ENCODE measurements at regions not wholly inside any gene's neighbourhood (a gene's known extent, or its start where the extent isn't known, plus 50 kb on each side); places are given as distances from the start of the nearest gene placed in this dataset.
A peak's percentile ranks its signal among the peaks of the same experiment; 100 is the strongest.

DNA sequence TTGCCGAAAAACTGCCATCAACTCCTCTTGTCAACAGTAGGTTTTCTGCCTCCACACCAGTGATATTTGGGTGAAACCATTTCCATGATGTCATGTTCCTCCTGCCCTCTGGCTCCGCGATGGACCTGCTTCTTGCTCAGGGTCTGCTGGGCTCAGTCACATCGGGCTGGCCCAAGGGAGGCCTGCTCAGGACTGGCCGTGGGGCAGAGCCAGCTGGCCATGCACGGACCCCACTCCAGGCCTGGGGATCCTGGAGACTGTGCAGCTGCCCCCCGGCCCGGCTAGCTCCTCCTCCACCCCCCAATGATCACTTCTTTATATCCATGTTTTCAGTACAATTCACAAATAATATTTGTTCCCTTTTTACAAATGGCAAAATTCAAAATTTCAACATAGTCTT, 270.3 kb upstream of the CCDC54 start:
- H3K4me1 ChIP-seq (ENCODE audit: control insufficient read depth, insufficient read depth, low read length, poor library complexity, severe bottlenecking): no peaks in the 10 kb centered on the region
- 91 to 95% methylated on average over 4 to 6 of the region's 8 CpGs for WGBS, 2 experiments (ENCODE audit: insufficient coverage in 2 of 2)
- H3K4me3 ChIP-seq (ENCODE audit: extremely low read depth, insufficient read depth, low read length, poor library complexity, severe bottlenecking): no peak overlapping the region
- H3K27ac ChIP-seq (ENCODE audit: low read depth, low read length, severe bottlenecking): no peak overlapping the region
- H3K36me3 ChIP-seq (ENCODE audit: control insufficient read depth, insufficient read depth, low read length): no peaks in the 10 kb centered on the region
- no peaks in the 10 kb centered on the region for H3K9me3 ChIP-seq (ENCODE audit: control insufficient read depth, low read length)

DNA sequence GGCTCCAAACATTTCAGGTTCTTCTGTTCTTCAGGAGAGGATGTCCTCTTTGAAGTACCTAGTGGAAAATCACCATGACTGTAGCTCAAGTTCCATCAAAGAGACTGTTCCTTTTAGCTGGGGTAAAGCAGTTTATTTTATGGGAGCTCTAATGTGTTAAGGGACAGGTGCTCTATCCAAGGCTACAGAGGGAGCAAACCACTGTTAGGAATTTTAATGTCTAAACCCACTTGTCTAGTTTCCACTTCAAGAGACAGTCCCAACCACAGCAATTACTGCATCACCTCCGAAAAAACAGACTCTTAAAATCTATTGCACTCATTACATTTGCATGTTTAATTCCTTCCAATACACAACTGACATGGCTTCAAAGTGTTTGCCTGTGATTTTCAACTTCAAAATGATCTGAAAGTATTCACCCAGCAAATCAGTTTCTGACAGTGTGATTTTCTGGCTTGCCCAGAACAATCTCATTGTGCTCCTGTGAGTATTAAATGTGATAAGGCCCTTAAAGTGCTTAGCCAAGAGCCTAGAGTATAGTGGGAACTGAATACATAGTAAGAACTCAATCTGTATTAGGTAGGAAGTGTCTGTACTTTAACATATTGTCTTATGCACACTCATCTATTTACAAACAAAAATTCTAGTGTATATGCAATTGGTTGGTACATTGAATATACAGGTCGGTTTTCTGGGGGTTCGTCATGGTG, 266.5 kb upstream of the CCDC54 start:
- no peak overlapping the region for H3K4me3 ChIP-seq (ENCODE audit: extremely low read depth, insufficient read depth, low read length, poor library complexity, severe bottlenecking)
- no peaks in the 10 kb centered on the region for H3K9me3 ChIP-seq (ENCODE audit: control insufficient read depth, low read length)
- H3K27ac ChIP-seq (ENCODE audit: low read depth, low read length, severe bottlenecking): no peak overlapping the region
- H3K4me1 ChIP-seq (ENCODE audit: control insufficient read depth, insufficient read depth, low read length, poor library complexity, severe bottlenecking): no peaks in the 10 kb centered on the region
- WGBS, 2 experiments (ENCODE audit: insufficient coverage in 2 of 2): 92 to 100% methylated on average over 1 of the region's 3 CpGs
- no peaks in the 10 kb centered on the region for H3K36me3 ChIP-seq (ENCODE audit: control insufficient read depth, insufficient read depth, low read length)

DNA sequence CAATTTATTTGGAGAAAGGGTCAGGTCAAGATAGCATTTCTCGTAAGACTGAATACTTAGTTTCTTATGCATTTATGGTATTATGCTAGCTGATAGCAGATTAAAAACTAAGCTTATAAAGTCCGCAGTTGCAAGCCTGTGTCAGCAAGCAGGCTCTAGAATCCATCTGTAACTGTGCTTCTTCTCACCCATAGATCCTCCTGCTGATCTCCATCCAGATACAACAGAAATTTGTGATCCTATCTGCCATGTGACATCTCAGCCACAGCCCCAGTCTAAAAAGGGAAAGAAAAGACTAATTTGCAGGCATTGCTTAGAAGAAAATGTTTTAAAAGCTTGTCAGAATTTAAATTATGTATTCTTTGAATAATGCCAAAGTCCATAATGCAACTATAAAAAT, 265.4 kb upstream of the CCDC54 start:
- Histone ChIP-seq H3K27ac (ENCODE audit: low read depth, low read length, severe bottlenecking) (no peak overlapping the region), H3K9me3 (ENCODE audit: control insufficient read depth, low read length) (no peaks in the 10 kb centered on the region), H3K4me3 (ENCODE audit: extremely low read depth, insufficient read depth, low read length, poor library complexity, severe bottlenecking) (no peak overlapping the region), H3K4me1 (ENCODE audit: control insufficient read depth, insufficient read depth, low read length, poor library complexity, severe bottlenecking) (no peaks in the 10 kb centered on the region), H3K36me3 (ENCODE audit: control insufficient read depth, insufficient read depth, low read length) (no peaks in the 10 kb centered on the region)
- 100% methylated on average over 1 to 2 of the region's 2 CpGs for WGBS, 2 experiments (ENCODE audit: insufficient coverage in 2 of 2)

DNA sequence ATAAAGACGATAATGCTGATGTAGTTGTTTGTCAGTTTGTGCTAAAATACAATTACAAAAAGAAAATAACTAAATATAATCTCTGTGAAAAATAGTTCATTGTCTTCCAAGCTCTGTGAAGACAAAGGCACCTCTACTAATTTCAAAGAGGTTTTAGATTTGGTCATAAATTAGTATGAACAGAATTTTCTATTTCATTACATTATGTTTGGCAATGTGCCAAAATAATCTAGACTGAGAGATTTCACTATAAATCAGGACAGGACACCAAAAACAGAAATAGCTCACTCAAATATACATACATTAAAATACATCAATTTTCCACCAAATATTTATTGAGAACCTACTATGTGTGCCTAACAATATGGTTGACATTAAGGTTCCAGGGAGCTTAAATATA, 264.9 kb upstream of the CCDC54 start:
- no peaks in the 10 kb centered on the region for H3K36me3 ChIP-seq (ENCODE audit: control insufficient read depth, insufficient read depth, low read length)
- H3K4me3 ChIP-seq (ENCODE audit: extremely low read depth, insufficient read depth, low read length, poor library complexity, severe bottlenecking): no peak overlapping the region
- WGBS, 2 experiments (ENCODE audit: insufficient coverage in 2 of 2): no CpG with 5 or more reads among the region's 1 CpG
- no peaks in the 10 kb centered on the region for H3K4me1 ChIP-seq (ENCODE audit: control insufficient read depth, insufficient read depth, low read length, poor library complexity, severe bottlenecking)
- no peaks in the 10 kb centered on the region for H3K9me3 ChIP-seq (ENCODE audit: control insufficient read depth, low read length)
- no peak overlapping the region for H3K27ac ChIP-seq (ENCODE audit: low read depth, low read length, severe bottlenecking)

DNA sequence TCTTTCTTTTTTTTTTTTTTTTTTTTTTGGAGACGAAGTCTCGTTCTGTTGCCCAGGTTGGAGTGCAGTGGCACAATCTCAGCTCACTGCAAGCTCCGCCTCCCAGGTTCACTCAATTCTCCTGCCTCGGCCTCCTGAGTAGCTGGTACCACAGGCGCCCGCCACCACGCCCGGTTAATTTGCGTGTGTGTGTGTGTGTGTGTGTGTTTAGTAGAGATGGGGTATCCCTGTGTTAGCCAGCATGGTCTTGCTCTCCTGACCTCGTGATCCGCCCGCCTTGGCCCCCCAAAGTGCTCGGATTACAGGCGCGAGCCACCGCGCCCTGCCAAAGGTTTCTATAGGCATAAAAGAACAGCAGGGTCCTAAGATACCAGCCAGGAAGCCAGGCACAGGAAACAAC, 261.0 kb upstream of the CCDC54 start:
- H3K27ac ChIP-seq (ENCODE audit: low read depth, low read length, severe bottlenecking): no peak overlapping the region
- no peaks in the 10 kb centered on the region for H3K36me3 ChIP-seq (ENCODE audit: control insufficient read depth, insufficient read depth, low read length)
- H3K9me3 ChIP-seq (ENCODE audit: control insufficient read depth, low read length): no peaks in the 10 kb centered on the region
- H3K4me3 ChIP-seq (ENCODE audit: extremely low read depth, insufficient read depth, low read length, poor library complexity, severe bottlenecking): no peak overlapping the region
- peaks cover 6% of the 10 kb centered on the region for H3K4me1 ChIP-seq (ENCODE audit: control insufficient read depth, insufficient read depth, low read length, poor library complexity, severe bottlenecking)
- 94 to 100% methylated on average over 5 to 9 of the region's 17 CpGs for WGBS, 2 experiments (ENCODE audit: insufficient coverage in 2 of 2)

DNA sequence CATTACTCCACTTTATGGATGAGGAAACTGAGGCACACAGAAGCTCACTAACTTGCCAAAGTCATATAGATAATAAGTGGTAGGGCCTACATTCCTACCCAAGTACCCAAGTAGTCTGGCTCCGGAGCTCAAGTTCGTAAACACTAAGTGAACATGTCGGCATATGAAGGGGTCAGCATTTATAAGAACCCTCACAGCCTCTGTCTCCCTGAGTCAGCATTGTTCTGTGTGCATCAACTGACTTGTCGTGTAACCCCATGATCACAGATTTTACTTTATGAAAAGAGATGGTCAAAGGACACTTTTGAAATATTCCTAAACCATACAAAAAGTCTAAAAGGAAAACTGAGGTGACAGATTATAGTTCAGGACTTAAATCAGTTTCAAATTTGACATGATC, 260.1 kb upstream of the CCDC54 start:
- 92 to 94% methylated on average over 2 to 3 of the region's 4 CpGs for WGBS, 2 experiments (ENCODE audit: insufficient coverage in 2 of 2)
- H3K27ac ChIP-seq (ENCODE audit: low read depth, low read length, severe bottlenecking): no peak overlapping the region
- H3K36me3 ChIP-seq (ENCODE audit: control insufficient read depth, insufficient read depth, low read length): no peaks in the 10 kb centered on the region
- H3K4me1 ChIP-seq (ENCODE audit: control insufficient read depth, insufficient read depth, low read length, poor library complexity, severe bottlenecking): peaks cover 6% of the 10 kb centered on the region
- H3K4me3 ChIP-seq (ENCODE audit: extremely low read depth, insufficient read depth, low read length, poor library complexity, severe bottlenecking): no peak overlapping the region
- H3K9me3 ChIP-seq (ENCODE audit: control insufficient read depth, low read length): no peaks in the 10 kb centered on the region

DNA sequence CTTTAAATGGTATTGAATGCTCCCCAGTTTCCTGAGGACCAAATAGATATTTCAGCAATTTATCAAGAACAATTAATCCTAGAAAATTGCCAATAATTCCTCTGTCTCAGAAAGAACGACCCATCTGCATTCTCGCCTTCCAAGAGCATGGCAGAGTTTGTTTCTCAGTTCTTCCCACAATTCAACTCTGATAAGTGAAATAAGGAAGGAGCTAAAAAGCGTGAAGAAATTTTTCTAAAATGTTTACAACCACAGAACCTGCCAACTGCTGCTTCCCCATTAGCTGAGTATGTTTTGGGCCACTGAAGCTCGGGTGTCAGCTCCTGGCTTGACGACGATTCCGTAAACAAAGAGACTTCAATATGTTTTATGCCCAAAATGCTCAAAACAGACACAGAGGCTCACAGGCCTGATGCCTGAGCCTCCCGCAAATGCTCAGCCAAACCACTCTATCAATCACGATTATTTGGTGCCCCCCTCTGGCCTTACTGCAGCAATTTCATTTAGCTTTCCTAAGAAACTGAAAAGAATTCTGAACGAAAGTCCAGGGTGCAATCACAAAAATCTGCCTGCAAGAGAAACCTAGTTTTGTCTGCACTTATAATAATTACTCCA, 259.2 kb upstream of the CCDC54 start:
- no peaks in the 10 kb centered on the region for H3K36me3 ChIP-seq (ENCODE audit: control insufficient read depth, insufficient read depth, low read length)
- no peak overlapping the region for H3K27ac ChIP-seq (ENCODE audit: low read depth, low read length, severe bottlenecking)
- 19 to 25% methylated on average over 7 to 8 of the region's 10 CpGs for WGBS, 2 experiments (ENCODE audit: insufficient coverage in 2 of 2)
- peaks cover 6% of the 10 kb centered on the region for H3K4me1 ChIP-seq (ENCODE audit: control insufficient read depth, insufficient read depth, low read length, poor library complexity, severe bottlenecking)
- H3K9me3 ChIP-seq (ENCODE audit: control insufficient read depth, low read length): no peaks in the 10 kb centered on the region
- no peak overlapping the region for H3K4me3 ChIP-seq (ENCODE audit: extremely low read depth, insufficient read depth, low read length, poor library complexity, severe bottlenecking)

DNA sequence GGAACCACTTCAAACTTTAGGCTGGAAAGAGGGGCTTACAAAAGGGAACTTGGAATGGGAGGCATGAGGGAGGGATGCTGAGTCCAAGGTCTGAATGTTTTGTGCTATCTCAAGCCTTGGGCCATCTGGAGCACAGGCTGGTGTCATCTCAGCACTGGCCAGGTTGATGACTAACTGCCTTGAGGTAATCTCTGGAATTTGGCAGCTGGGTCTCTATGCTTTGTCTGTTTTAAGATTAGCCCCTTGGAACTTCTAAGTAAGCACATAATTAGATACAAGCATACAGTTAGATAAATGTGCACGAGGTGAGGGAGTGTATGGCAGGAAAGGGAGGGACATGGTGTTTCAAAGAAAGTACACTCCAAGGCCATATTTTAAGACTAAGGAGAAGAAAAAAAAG, 252.4 kb upstream of the CCDC54 start:
- Histone ChIP-seq H3K4me1 (ENCODE audit: control insufficient read depth, insufficient read depth, low read length, poor library complexity, severe bottlenecking) (peaks cover 5% of the 10 kb centered on the region), H3K36me3 (ENCODE audit: control insufficient read depth, insufficient read depth, low read length) (no peaks in the 10 kb centered on the region), H3K9me3 (ENCODE audit: control insufficient read depth, low read length) (no peaks in the 10 kb centered on the region), H3K27ac (ENCODE audit: low read depth, low read length, severe bottlenecking) (peak overlapping the region; percentile 59), H3K4me3 (ENCODE audit: extremely low read depth, insufficient read depth, low read length, poor library complexity, severe bottlenecking) (no peak overlapping the region)
- WGBS, 2 experiments (ENCODE audit: insufficient coverage in 2 of 2): 33% methylated on average over 1 of the region's 1 CpG; no CpG with 5 or more reads in 1 of the 2 experiments

DNA sequence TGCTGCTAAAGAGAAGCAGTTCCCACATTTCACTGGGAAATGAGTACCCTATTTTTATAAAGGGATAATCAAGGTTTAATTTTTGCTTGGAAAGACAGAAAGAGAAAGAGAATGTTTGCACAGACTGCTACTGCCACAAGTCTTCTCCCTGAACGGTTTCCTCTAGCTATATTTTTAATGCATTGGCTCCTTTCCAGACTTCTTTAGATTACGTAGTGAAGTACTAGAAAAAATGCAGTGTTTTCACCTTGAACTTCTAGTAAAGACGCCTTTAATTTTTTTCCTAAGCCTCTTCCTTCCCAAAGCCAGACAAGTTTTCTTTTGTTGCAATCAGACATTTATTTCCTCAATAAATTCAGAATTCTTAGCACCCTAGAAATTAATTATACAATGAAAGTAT, 248.3 kb upstream of the CCDC54 start:
- no peaks in the 10 kb centered on the region for H3K36me3 ChIP-seq (ENCODE audit: control insufficient read depth, insufficient read depth, low read length)
- no peak overlapping the region for H3K27ac ChIP-seq (ENCODE audit: low read depth, low read length, severe bottlenecking)
- H3K9me3 ChIP-seq (ENCODE audit: control insufficient read depth, low read length): peaks cover 6% of the 10 kb centered on the region
- H3K4me1 ChIP-seq (ENCODE audit: control insufficient read depth, insufficient read depth, low read length, poor library complexity, severe bottlenecking): peaks cover 8% of the 10 kb centered on the region
- WGBS, 2 experiments (ENCODE audit: insufficient coverage in 2 of 2): 92 to 100% methylated on average over 2 of the region's 3 CpGs
- H3K4me3 ChIP-seq (ENCODE audit: extremely low read depth, insufficient read depth, low read length, poor library complexity, severe bottlenecking): no peak overlapping the region

DNA sequence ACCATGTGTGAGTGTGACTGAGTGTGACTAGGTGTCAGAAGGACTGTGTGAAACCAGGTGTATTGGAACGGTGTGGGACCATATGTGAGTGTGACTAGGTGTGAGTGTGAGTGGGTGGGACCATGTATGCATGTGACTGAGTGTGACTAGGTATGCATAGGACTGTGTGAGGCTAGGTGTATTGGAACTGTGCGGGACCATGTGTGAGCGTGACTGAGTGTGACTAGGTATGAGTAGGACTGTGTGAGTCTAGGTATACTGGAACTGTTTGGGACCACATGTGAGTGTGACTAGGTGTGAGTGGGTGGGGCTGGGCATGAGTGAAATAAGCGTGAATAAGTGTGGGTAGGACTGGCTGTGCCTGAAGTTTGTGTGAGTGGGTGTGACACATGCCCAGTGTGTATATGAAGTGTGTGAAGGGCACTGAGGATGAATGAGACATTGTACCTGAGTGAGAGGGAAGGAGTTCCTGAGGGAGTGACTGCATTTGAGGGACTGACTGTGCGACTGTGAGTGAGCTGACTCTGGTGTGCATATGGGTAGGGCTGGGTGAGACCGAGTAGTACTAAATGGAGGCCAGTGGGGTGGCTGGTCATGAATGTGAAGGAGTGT, 247.0 kb upstream of the CCDC54 start:
- peaks cover 6% of the 10 kb centered on the region for H3K4me1 ChIP-seq (ENCODE audit: control insufficient read depth, insufficient read depth, low read length, poor library complexity, severe bottlenecking)
- H3K4me3 ChIP-seq (ENCODE audit: extremely low read depth, insufficient read depth, low read length, poor library complexity, severe bottlenecking): no peak overlapping the region
- H3K9me3 ChIP-seq (ENCODE audit: control insufficient read depth, low read length): peaks cover 6% of the 10 kb centered on the region
- H3K27ac ChIP-seq (ENCODE audit: low read depth, low read length, severe bottlenecking): no peak overlapping the region
- 91 to 97% methylated on average over 6 of the region's 6 CpGs for WGBS, 2 experiments (ENCODE audit: insufficient coverage in 2 of 2)
- H3K36me3 ChIP-seq (ENCODE audit: control insufficient read depth, insufficient read depth, low read length): no peaks in the 10 kb centered on the region

DNA sequence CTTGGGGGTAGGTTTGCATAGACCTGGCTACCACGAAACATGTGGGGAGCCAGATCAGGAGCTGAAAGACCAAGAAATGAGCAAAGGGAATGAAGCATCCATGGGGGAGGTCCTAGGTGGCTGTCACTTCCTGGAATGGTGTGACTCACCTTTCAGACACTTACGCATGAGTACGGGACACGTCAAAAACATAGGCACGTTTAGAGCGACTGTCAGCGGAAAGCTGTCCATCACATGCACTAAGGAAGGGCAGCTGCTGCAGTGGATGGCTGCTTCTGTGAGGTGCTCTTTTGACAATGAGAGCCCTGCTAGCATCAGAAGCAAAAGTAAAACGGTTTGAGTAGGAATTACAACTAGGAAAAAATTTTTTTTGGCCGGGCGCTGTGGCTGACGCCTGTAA, 244.6 kb upstream of the CCDC54 start:
- 91 to 95% methylated on average over 6 to 11 of the region's 11 CpGs for WGBS, 2 experiments (ENCODE audit: insufficient coverage in 2 of 2)
- Histone ChIP-seq H3K27ac (ENCODE audit: low read depth, low read length, severe bottlenecking) (no peak overlapping the region), H3K36me3 (ENCODE audit: control insufficient read depth, insufficient read depth, low read length) (no peaks in the 10 kb centered on the region), H3K4me3 (ENCODE audit: extremely low read depth, insufficient read depth, low read length, poor library complexity, severe bottlenecking) (no peak overlapping the region), H3K4me1 (ENCODE audit: control insufficient read depth, insufficient read depth, low read length, poor library complexity, severe bottlenecking) (peaks cover 3% of the 10 kb centered on the region), H3K9me3 (ENCODE audit: control insufficient read depth, low read length) (peaks cover 6% of the 10 kb centered on the region)
